Choroid plexus epithelial cell (primary cell): ENCODE measurements at regions not wholly inside any gene's neighbourhood (a gene's known extent, or its start where the extent isn't known, plus 50 kb on each side); places are given as distances from the start of the nearest gene placed in this dataset.

Source experiments
- DNase-seq: peaks from one replicate; pipeline ENCODE4 v3.0.0-alpha.2; 2010; ENCODE audit warnings: low read depth
- H3K4me3 ChIP-seq: 2 replicates; pipeline ENCODE4 v1.5.1; 2011; ENCODE audit warnings: low read depth, mild to moderate bottlenecking, control low read depth, low read length, moderate library complexity
- TF ChIP-seq, protein P1 (sequence below): conservative IDR thresholded peaks from 2 replicates; pipeline ENCODE4 v1.5.1; 2011; ENCODE audit warnings: low read depth, mild to moderate bottlenecking, control low read depth, inconsistent platforms, low read length, moderate library complexity

DNA sequence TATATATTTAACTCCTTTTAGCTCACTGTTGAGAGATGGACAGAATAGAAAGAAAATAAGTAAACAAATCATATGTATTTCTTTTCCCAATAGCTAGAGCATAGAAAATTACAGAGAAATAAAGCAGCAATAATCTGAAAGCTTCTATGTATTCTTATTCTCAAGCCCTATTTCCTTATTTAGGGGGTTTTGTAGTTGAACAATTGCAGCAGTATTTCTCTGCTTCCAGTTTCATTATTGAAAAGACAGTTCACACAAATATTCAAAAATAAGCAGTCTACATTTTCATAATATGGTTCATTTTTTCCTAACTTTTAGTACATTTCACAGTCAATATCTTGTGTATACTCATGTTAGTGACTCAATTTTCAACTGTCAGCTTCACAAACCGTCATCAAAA, 638.2 kb downstream of the MRPL39 start:
- TF ChIP-seq, protein P1, sequence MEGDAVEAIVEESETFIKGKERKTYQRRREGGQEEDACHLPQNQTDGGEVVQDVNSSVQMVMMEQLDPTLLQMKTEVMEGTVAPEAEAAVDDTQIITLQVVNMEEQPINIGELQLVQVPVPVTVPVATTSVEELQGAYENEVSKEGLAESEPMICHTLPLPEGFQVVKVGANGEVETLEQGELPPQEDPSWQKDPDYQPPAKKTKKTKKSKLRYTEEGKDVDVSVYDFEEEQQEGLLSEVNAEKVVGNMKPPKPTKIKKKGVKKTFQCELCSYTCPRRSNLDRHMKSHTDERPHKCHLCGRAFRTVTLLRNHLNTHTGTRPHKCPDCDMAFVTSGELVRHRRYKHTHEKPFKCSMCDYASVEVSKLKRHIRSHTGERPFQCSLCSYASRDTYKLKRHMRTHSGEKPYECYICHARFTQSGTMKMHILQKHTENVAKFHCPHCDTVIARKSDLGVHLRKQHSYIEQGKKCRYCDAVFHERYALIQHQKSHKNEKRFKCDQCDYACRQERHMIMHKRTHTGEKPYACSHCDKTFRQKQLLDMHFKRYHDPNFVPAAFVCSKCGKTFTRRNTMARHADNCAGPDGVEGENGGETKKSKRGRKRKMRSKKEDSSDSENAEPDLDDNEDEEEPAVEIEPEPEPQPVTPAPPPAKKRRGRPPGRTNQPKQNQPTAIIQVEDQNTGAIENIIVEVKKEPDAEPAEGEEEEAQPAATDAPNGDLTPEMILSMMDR = no peak
- no peak overlapping the region for H3K4me3 ChIP-seq
- DNase-seq = no peak

DNA sequence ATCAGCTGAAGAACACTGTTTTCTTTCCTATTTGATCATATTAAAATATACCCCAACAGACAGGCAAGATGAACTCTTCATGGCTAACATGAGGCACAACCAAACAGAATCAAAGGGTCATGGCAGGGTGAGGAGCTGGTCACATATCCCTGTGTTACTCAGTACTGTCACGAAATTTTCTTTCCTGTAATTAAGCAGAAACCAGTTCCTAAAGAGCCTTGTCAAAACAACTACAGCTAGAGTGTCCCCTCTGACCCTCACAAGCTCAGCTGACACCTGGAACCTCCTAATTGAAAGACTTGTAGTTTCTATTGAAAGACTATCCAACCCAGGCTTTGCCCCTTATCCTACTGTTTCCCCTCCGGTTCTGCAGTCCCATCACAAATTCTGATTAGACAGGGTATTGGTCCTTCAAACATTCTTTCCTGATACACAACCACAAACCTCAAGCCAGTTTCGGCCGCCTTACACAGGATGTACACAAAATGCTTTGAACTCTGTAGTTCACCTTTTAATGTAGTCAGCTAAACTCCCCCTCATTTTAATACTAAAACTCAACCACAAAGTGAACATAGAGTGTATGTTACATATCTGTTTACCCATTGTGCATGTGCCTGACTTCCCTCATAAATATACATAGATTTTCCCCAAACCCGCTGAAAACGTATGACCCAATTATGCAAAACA, 651.9 kb downstream of the MRPL39 start:
- DNase-seq = no peak
- TF ChIP-seq, protein P1 = no peak
- no peak overlapping the region for H3K4me3 ChIP-seq

DNA sequence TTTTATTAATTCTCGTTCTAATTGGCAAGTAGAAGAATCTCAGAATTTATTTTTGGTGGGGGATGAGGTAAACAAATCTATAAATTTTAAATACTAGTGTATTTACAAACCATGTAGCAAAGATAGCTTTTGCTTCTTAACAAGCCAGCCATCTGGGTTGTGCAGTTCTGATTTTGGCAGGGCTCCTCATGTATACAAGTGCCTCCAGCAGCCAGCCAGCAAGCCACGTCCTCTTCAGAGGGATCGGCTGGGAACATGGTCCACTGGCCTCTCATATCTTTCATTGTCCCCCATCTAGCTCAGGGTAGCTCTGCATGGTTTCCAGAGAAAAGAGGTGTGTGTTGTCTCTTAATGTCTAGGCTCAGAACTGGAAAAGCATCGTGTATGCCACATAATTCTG, 659.1 kb downstream of the MRPL39 start:
- no peak for DNase-seq
- TF ChIP-seq, protein P1 = no peak
- H3K4me3 ChIP-seq = no peak overlapping the region

DNA sequence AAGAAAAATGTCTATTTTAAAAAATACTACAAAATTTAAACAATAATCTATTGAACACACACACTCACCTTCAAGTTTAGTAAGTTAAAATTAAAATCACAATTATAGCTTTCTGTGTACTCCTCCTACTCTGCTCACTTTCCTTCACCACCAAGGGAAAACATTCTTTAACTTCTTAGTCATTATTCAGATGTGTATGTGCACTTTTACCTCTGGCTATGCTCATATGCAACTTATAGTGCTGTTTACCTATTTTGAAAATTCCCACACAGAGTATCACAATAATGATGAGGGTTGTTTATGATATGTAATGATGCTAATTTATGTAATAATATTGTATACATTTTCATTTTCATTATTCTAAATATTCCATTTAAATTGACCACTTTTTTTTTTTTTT, 661.4 kb downstream of the MRPL39 start:
- TF ChIP-seq, protein P1 = no peak
- no peak overlapping the region for H3K4me3 ChIP-seq
- no peak for DNase-seq

DNA sequence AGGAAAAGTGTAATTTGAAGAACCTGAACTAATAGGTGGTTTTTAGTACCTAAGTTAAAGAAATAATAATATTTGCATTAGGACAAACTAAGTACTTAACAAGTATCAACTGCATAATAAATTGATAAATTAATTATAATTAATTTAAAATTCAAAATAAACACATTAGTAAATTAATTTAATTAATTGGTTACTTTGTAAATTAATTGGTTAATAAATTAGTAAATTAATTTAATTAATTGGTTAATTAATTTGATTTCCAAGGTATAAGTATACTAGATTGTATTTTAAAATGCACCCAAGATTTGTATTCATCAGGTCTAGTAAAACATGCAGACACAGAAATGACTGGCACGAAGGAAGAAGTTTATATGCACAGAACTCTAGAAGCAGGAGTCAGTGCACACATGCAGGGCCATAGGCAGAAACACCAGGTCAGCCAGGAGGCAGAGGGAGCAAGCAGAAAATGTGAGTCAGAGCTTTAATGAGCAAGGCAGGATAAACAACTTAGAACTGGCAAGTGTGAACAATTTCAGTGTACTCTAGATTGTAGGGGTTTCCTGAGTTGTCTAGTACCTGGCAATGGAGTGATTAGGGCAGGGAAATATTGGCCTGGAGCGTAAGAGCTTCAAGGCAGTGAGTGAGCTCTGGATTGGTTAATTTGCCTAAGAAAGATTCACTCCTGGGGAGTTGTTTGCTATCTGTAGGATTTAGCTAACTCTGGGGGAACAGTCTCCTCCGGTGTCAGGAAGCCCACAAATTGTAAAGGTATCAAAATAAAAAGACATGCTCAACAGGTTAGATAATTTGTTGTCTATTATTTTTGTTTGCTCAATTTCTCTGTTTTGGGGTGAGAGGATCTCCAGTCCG, 665.7 kb downstream of the MRPL39 start:
- TF ChIP-seq, protein P1 = no peak
- DNase-seq = no peak
- no peak overlapping the region for H3K4me3 ChIP-seq

DNA sequence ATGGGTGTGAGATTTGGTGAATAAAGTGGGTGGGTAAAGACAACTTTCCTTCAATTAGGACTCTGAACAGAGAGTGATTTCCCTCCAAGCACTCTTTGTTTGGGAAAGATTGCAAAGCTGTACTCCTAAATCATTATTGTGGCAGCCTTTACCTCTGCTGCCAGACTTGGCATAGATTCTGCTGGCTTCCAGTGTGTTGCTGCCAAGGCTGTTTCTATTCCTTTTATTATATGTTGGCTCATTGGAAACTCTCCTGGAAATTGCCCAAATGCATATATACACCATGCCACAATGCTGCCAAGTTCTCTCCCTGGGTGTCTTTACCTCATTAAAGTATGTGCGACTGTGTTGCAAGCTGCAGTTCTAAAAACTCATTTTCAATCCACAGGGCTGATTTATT, 668.0 kb downstream of the MRPL39 start:
- H3K4me3 ChIP-seq = no peak overlapping the region
- TF ChIP-seq, protein P1 = no peak
- no peak for DNase-seq
